A673 (cell line): ENCODE measurements at regions not wholly inside any gene's neighbourhood (a gene's known extent, or its start where the extent isn't known, plus 50 kb on each side); places are given as distances from the start of the nearest gene placed in this dataset.

Experiments
- BruUV-seq: library from RNA; stranded (reverse); fragments of 400-500 nt; replicated peaks from 2 replicates; lab custom pipeline; 2021; lab: Mats Ljungman, UMichigan
- CTCF ChIA-PET: fragments of 300-600 bp; sonication (Branson Sonifier 250); formaldehyde crosslinking; loops from one replicate; lab custom pipeline; 2022; ENCODE audit warnings: antibody characterized with exemption; lab: Charles Lee
- POLR2A ChIA-PET: fragments of 300-600 bp; sonication (Branson Sonifier 250); formaldehyde crosslinking; loops from one replicate; lab custom pipeline; 2022; ENCODE audit warnings: antibody characterized with exemption; ENCODE audit not compliant: low non-redundant PET; lab: Charles Lee
- DNase-seq: peaks from one replicate; pipeline ENCODE4 v3.0.0-alpha.2; 2015; ENCODE audit warnings: low spot score
- H3K27ac ChIP-seq: fragments of 200-600 bp; sonication (generic); 2 replicates; pipeline ENCODE4 v1.5.1; 2016; ENCODE audit warnings: mixed run types, low read depth, mild to moderate bottlenecking, mixed read lengths, antibody characterized with exemption, low read length; ENCODE audit not compliant: poor library complexity, severe bottlenecking
- H3K27me3 ChIP-seq: fragments of 200-600 bp; sonication (generic); replicated peaks from 2 replicates; pipeline ENCODE4 v1.6.1; 2017; ENCODE audit warnings: mixed run types, low read depth, mild to moderate bottlenecking, mixed read lengths, antibody characterized with exemption, low read length; ENCODE audit not compliant: insufficient read depth, poor library complexity
- H3K36me3 ChIP-seq: fragments of 200-600 bp; sonication (generic); 2 replicates; pipeline ENCODE4 v1.6.1; 2016; ENCODE audit warnings: mixed run types, mild to moderate bottlenecking, mixed read lengths, antibody characterized with exemption, low read length; ENCODE audit not compliant: insufficient read depth, poor library complexity, severe bottlenecking
- H3K4me1 ChIP-seq: fragments of 200-600 bp; sonication (generic); 2 replicates; pipeline ENCODE4 v1.6.1; 2017; ENCODE audit warnings: mixed run types, mild to moderate bottlenecking, mixed read lengths, antibody characterized with exemption, low read length; ENCODE audit not compliant: insufficient read depth, poor library complexity, severe bottlenecking
- H3K4me3 ChIP-seq: fragments of 200-600 bp; sonication (generic); 2 replicates; pipeline ENCODE4 v1.5.1; 2016; ENCODE audit warnings: low read depth, mixed run types, mild to moderate bottlenecking, mixed read lengths, low read length; ENCODE audit not compliant: poor library complexity, severe bottlenecking
- H3K9me3 ChIP-seq: fragments of 200-600 bp; sonication (generic); 2 replicates; pipeline ENCODE4 v1.6.1; 2016; ENCODE audit warnings: mixed run types, low read depth, mild to moderate bottlenecking, mixed read lengths, antibody characterized with exemption, low read length; ENCODE audit not compliant: poor library complexity, severe bottlenecking
- EZH2 ChIP-seq: fragments of 200-600 bp; sonication (generic); IDR thresholded peaks from 2 replicates; pipeline ENCODE4 v1.6.1; 2017; ENCODE audit warnings: borderline replicate concordance, low read depth, mild to moderate bottlenecking, mixed read lengths, antibody characterized with exemption, low read length; ENCODE audit not compliant: poor library complexity, severe bottlenecking
- intact Hi-C: fragments of 100-400 bp; cut with micrococcal nuclease; formaldehyde crosslinking; loops from one replicate; pipeline ENCODE4 v1.10.0; 2022; ENCODE audit not compliant: unreplicated experiment
- TF ChIP-seq, protein P1 (sequence below): fragments of 300-800, 200-600 bp; sonication (generic); conservative IDR thresholded peaks from 2 replicates; pipeline ENCODE4 v1.5.1; 2017; ENCODE audit warnings: low read depth, mild to moderate bottlenecking, antibody characterized with exemption, low read length, moderate library complexity, mixed read lengths

DNA sequence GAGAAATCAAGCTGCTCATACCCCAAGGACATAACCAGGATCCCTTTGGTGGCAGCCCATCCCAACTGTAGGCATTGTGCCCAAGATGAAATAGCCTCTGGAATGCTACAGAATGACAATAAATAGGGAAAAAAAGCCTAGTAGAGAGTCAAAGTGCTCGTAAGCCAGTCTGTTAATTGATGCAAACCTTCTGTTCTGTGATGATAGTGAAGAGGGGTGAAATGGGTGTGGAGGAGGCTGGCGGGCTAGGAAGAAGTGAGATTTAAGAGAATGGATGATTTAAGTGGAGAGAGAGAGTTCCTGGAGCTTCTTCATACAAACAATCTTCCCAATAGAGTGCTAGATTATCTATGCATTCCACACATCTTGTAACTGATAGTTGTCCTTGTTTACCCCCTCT lies 301.0 kb upstream of the PCSK5 start:
- no peak for DNase-seq
- CTCF ChIA-PET, result no interaction called here
- Histone ChIP-seq H3K4me3 (no peak overlapping the region), H3K36me3 (no peaks in the 10 kb centered on the region), H3K9me3 (no peaks in the 10 kb centered on the region), H3K4me1 (no peaks in the 10 kb centered on the region), H3K27me3 (no peaks in the 10 kb centered on the region), H3K27ac (no peak overlapping the region)
- TF ChIP-seq, protein P1, sequence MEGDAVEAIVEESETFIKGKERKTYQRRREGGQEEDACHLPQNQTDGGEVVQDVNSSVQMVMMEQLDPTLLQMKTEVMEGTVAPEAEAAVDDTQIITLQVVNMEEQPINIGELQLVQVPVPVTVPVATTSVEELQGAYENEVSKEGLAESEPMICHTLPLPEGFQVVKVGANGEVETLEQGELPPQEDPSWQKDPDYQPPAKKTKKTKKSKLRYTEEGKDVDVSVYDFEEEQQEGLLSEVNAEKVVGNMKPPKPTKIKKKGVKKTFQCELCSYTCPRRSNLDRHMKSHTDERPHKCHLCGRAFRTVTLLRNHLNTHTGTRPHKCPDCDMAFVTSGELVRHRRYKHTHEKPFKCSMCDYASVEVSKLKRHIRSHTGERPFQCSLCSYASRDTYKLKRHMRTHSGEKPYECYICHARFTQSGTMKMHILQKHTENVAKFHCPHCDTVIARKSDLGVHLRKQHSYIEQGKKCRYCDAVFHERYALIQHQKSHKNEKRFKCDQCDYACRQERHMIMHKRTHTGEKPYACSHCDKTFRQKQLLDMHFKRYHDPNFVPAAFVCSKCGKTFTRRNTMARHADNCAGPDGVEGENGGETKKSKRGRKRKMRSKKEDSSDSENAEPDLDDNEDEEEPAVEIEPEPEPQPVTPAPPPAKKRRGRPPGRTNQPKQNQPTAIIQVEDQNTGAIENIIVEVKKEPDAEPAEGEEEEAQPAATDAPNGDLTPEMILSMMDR, result no peak
- no peak for TF ChIP-seq EZH2
- no TSS peak for BruUV-seq
- intact Hi-C loops, result loop anchor here (10.0 kb wide), 1 partner anchor 65 kb away; no protein-coding TSS in a partner anchor
- POLR2A ChIA-PET, result no interaction called here

DNA sequence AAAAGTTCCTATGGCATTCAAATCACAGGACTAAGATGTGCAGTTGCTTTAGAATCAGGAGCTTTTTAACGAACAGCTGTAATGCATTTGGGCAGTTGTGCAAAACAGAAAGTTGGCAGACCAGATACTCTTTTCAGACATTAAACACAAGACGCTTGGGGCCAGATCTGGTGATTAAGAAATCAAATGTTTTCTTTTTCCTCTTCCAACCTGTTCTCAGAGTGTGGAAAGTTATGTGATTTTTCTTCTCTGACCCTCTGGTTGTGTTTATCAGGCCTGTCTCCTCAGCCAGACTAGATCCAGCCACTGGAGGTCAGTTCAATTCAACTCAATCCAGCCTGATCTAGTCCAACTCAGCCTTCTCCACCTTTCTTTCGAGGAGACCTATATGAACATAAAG lies 298.5 kb upstream of the PCSK5 start:
- no peaks in the 10 kb centered on the region for H3K9me3 ChIP-seq
- H3K4me1 ChIP-seq, result no peaks in the 10 kb centered on the region
- no TSS peak for BruUV-seq
- TF ChIP-seq EZH2, result no peak
- TF ChIP-seq, protein P1, result no peak
- CTCF ChIA-PET, result no interaction called here
- H3K36me3 ChIP-seq, result no peaks in the 10 kb centered on the region
- intact Hi-C loops, result no loop called here
- POLR2A ChIA-PET, result no interaction called here
- DNase-seq, result no peak
- H3K4me3 ChIP-seq, result no peak overlapping the region
- H3K27ac ChIP-seq, result no peak overlapping the region
- H3K27me3 ChIP-seq, result no peaks in the 10 kb centered on the region

DNA sequence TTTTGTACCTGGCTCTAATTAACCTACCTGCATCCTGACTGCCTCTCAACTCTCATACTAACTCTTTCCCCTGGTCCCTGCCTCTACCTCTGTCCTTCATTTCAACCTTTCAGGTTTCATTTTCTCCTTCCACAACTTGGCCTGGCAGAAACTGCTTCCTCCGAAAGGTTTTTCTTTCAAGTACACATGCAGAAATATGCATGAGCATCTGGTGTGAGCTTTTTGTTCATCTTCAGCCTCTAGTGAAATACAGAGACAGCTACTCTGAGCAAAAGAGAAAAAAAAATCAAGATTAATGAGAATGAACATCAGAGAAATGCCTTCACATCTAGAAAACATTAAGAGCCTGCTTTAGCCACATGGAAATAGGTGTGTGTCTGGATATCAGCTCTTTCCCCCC lies 297.9 kb upstream of the PCSK5 start:
- no TSS peak for BruUV-seq

More for the DNA sequence above, 297.9 kb upstream of the PCSK5 start:
- no peaks in the 10 kb centered on the region for H3K36me3 ChIP-seq
- DNase-seq, result no peak
- CTCF ChIA-PET, result no interaction called here
- no peaks in the 10 kb centered on the region for H3K27me3 ChIP-seq
- H3K4me1 ChIP-seq, result no peaks in the 10 kb centered on the region
- no peak overlapping the region for H3K27ac ChIP-seq
- POLR2A ChIA-PET, result no interaction called here
- H3K9me3 ChIP-seq, result no peaks in the 10 kb centered on the region
- H3K4me3 ChIP-seq, result no peak overlapping the region
- no peak for TF ChIP-seq EZH2
- TF ChIP-seq, protein P1, result no peak
- intact Hi-C loops, result no loop called here
